Transverse colon (tissue), 4 donors: ENCODE measurements at regions not wholly inside any gene's neighbourhood (a gene's known extent, or its start where the extent isn't known, plus 50 kb on each side); places are given as distances from the start of the nearest gene placed in this dataset.
"Not testable (repeated sequence)": the region's sequence is repeated elsewhere in the genome, so short reads cannot be mapped to it uniquely, and the experiment has no call there.

Source experiments
- DNase-seq: peaks from one replicate; pipeline ENCODE4 v3.0.0-alpha.2; 2019
- H3K27ac ChIP-seq, 4 donors: fragments of 200-600 bp; sonication (generic); 2 replicates each; pipeline ENCODE4 v1.5.1; 2016 to 2018; ENCODE audit warnings: inconsistent platforms in 4 of 4
- H3K27me3 ChIP-seq: fragments of 200-600 bp; sonication (generic); 2 replicates; pipeline ENCODE4 v1.5.1; 2017; ENCODE audit warnings: inconsistent platforms
- H3K36me3 ChIP-seq, 4 donors: fragments of 200-600 bp; sonication (generic); 2 replicates each; pipeline ENCODE4 v1.5.1; 2017 to 2019; ENCODE audit warnings: inconsistent platforms in 4 of 4
- H3K4me1 ChIP-seq, 4 donors: fragments of 200-600 bp; sonication (generic); 2 replicates each; pipeline ENCODE4 v1.5.1; 2017 to 2020; ENCODE audit warnings: inconsistent platforms in 4 of 4
- H3K4me3 ChIP-seq, 4 donors: fragments of 200-600 bp; sonication (generic); 1 replicate in 1 of 4; 2 replicates in 3 of 4; pipeline versions ENCODE4 v1.5.1 to v1.6.1; 2017 to 2019; ENCODE audit warnings: inconsistent platforms in 4 of 4
- H3K9me3 ChIP-seq, 2 donors: fragments of 200-600 bp; sonication (generic); 2 replicates each; pipeline ENCODE4 v1.5.1; 2017 to 2019; ENCODE audit warnings: inconsistent platforms in 2 of 2
- CTCF ChIP-seq, 5 experiments: fragments of 200-600 bp in 3 of 5; fragments of 450-650 bp in 2 of 5; sonication (generic) in 3 of 5; IDR thresholded peaks; 1 replicate in 2 of 5; 2 replicates in 3 of 5; pipeline ENCODE4 v1.5.1; 2016 to 2017; ENCODE audit warnings: antibody characterized with exemption in 5 of 5, inconsistent platforms in 3 of 5, mild to moderate bottlenecking in 2 of 5, moderate library complexity in 1 of 5
- EP300 ChIP-seq: sonication (generic); formaldehyde crosslinking; IDR thresholded peaks from one replicate; pipeline ENCODE4 v1.6.1; 2017; ENCODE audit warnings: antibody characterized with exemption, low read depth
- POLR2A ChIP-seq: fragments of 450-650 bp; IDR thresholded peaks from one replicate; pipeline ENCODE4 v1.6.1; 2016; ENCODE audit warnings: antibody characterized with exemption, mild to moderate bottlenecking, moderate library complexity
- POLR2AphosphoS5 ChIP-seq, 3 donors: sonication (generic); formaldehyde crosslinking; IDR thresholded peaks; one replicate each; pipeline ENCODE4 v1.6.1; 2016; ENCODE audit warnings: antibody characterized with exemption in 3 of 3
- WGBS, 2 donors: methylation state at CpG; one replicate each; pipeline ENCODE4 v1.1.5; 2018; ENCODE audit warnings: low coverage in 1 of 2; 5-methylcytosine and 5-hydroxymethylcytosine counted together
- in situ Hi-C, 4 donors: fragments of 200-750 bp; cut with MboI; loops; one replicate each; pipeline versions ENCODE4 v1.15.0 to v1.15.1; 2017; ENCODE audit warnings: low sequenced_read_pairs in 3 of 4, low pct_ligation_motif_present in 1 of 4, low pct_unique_long_range_greater_than_20kb in 1 of 4
- intact Hi-C: fragments of 100-400 bp; cut with DNase I; formaldehyde crosslinking; loops from one replicate; pipeline ENCODE4 v1.15.1; 2023; ENCODE audit warnings: low total_unique reads

- in situ Hi-C loops = no loop called here
- Histone ChIP-seq H3K27ac (no peak overlapping the region), H3K27me3 (no peaks in the 10 kb centered on the region), H3K4me3 (no peak overlapping the region), H3K36me3 (no peaks in the 10 kb centered on the region), H3K9me3 (no peaks in the 10 kb centered on the region), H3K4me1 (no peaks in the 10 kb centered on the region)
- intact Hi-C loops = no loop called here
- 61% methylated on average over 6 of the region's 6 CpGs; no CpG with 5 or more reads in 1 of the 2 donors for WGBS, 2 donors
- TF ChIP-seq POLR2A (no peak), CTCF (IDR thresholded peaks at IDR 0.05) (no peak), POLR2AphosphoS5 (IDR thresholded peaks at IDR 0.05) (no peak), EP300 (no peak)
- no peak for DNase-seq
Observed at GRCh38 chrX:137916090-137916746, 350.3 kb downstream of the ZIC3 start.

GRCh38 chrX:137926090-137926489 lies 360.2 kb downstream of the ZIC3 start:
- no peak for DNase-seq
- Histone ChIP-seq H3K9me3 (no peaks in the 10 kb centered on the region), H3K36me3 (no peaks in the 10 kb centered on the region), H3K4me3 (no peak overlapping the region), H3K27me3 (no peaks in the 10 kb centered on the region), H3K4me1 (no peaks in the 10 kb centered on the region), H3K27ac (no peak overlapping the region)
- in situ Hi-C loops = no loop called here
- intact Hi-C loops = loop anchor here (5.0 kb wide), 1 partner anchor 306 kb away; no protein-coding TSS in a partner anchor
- WGBS, 2 donors = 0 to 32% methylated on average over 1 of the region's 1 CpG
- TF ChIP-seq EP300 = no peak

GRCh38 chrX:137929951-137930350 lies 364.0 kb downstream of the ZIC3 start:
- Histone ChIP-seq H3K27me3 (no peaks in the 10 kb centered on the region), H3K9me3 (no peaks in the 10 kb centered on the region), H3K4me3 (no peak overlapping the region), H3K27ac (no peak overlapping the region), H3K4me1 (no peaks in the 10 kb centered on the region), H3K36me3 (no peaks in the 10 kb centered on the region)
- DNase-seq = no peak
- no peak for TF ChIP-seq POLR2AphosphoS5 (IDR thresholded peaks at IDR 0.05)
- TF ChIP-seq POLR2A = no peak
- no peak for TF ChIP-seq EP300
- no peak for TF ChIP-seq CTCF (IDR thresholded peaks at IDR 0.05)
- 47% methylated on average over 2 of the region's 2 CpGs; no CpG with 5 or more reads in 1 of the 2 donors for WGBS, 2 donors
- intact Hi-C loops (loop anchor here (5.0 kb wide), 1 partner anchor 302 kb away; no protein-coding TSS in a partner anchor), in situ Hi-C loops (no loop called here)

- intact Hi-C loops (no loop called here), in situ Hi-C loops (no loop called here)
- no peak overlapping the region for H3K27ac ChIP-seq
- H3K36me3 ChIP-seq = no peaks in the 10 kb centered on the region
- no peaks in the 10 kb centered on the region for H3K4me1 ChIP-seq
- no peaks in the 10 kb centered on the region for H3K27me3 ChIP-seq
- no peak overlapping the region for H3K4me3 ChIP-seq
- TF ChIP-seq CTCF (IDR thresholded peaks at IDR 0.05) (no peak), POLR2A (no peak), EP300 (no peak), POLR2AphosphoS5 (IDR thresholded peaks at IDR 0.05) (no peak)
- no peak for DNase-seq
- WGBS, 2 donors = 0 to 21% methylated on average over 1 to 2 of the region's 2 CpGs
- H3K9me3 ChIP-seq = no peaks in the 10 kb centered on the region
Observed at GRCh38 chrX:137930533-137930932, 364.6 kb downstream of the ZIC3 start.

GRCh38 chrX:137934214-137934613 lies 368.3 kb downstream of the ZIC3 start:
- H3K27me3 ChIP-seq, H3K9me3 ChIP-seq, H3K4me1 ChIP-seq, intact Hi-C loops, H3K27ac ChIP-seq, H3K36me3 ChIP-seq, H3K4me3 ChIP-seq, DNase-seq, in situ Hi-C loops: not testable (repeated sequence)
- WGBS, 2 donors = 79 to 80% methylated on average over 1 of the region's 1 CpG

GRCh38 chrX:137934887-137935286 lies 369.0 kb downstream of the ZIC3 start:
- H3K4me3 ChIP-seq, DNase-seq: not testable (repeated sequence)

More at GRCh38 chrX:137934887-137935286, 369.0 kb downstream of the ZIC3 start:
- intact Hi-C loops, H3K9me3 ChIP-seq, in situ Hi-C loops, H3K27me3 ChIP-seq, H3K4me1 ChIP-seq, H3K36me3 ChIP-seq, H3K27ac ChIP-seq: not testable (repeated sequence)
- 82% methylated on average over 4 of the region's 4 CpGs; no CpG with 5 or more reads in 1 of the 2 donors for WGBS, 2 donors
